Parathyroid adenoma (tissue), 2 donors: ENCODE measurements at regions not wholly inside any gene's neighbourhood (a gene's known extent, or its start where the extent isn't known, plus 50 kb on each side); places are given as distances from the start of the nearest gene placed in this dataset.

ENCODE experiments used
- H2AFZ ChIP-seq: fragments of 300-600 bp; sonication (generic); one replicate; pipeline ENCODE4 v1.7.0; 2017; ENCODE audit warnings: antibody characterized with exemption, mild to moderate bottlenecking
- H3K27ac ChIP-seq: fragments of 300-600 bp; sonication (generic); one replicate; pipeline ENCODE4 v1.7.0; 2017
- H3K27me3 ChIP-seq: fragments of 300-600 bp; sonication (generic); one replicate; pipeline ENCODE4 v1.7.0; 2017; ENCODE audit warnings: low read length; ENCODE audit not compliant: control insufficient read depth, insufficient read depth
- H3K36me3 ChIP-seq: fragments of 300-600 bp; sonication (generic); one replicate; pipeline ENCODE4 v1.7.0; 2017; ENCODE audit warnings: low read length; ENCODE audit not compliant: control insufficient read depth, insufficient read depth
- H3K4me1 ChIP-seq: fragments of 300-600 bp; sonication (generic); one replicate; pipeline ENCODE4 v1.7.0; 2017; ENCODE audit warnings: control low read depth
- H3K4me2 ChIP-seq: fragments of 300-600 bp; sonication (generic); one replicate; pipeline ENCODE4 v1.7.0; 2017; ENCODE audit warnings: low read length
- H3K4me3 ChIP-seq: fragments of 300-600 bp; sonication (generic); one replicate; pipeline ENCODE4 v1.7.0; 2017; ENCODE audit warnings: low read depth, low read length
- H3K79me2 ChIP-seq: fragments of 300-600 bp; sonication (generic); one replicate; pipeline ENCODE4 v1.7.0; 2017; ENCODE audit warnings: control low read depth
- H3K9ac ChIP-seq: fragments of 300-600 bp; sonication (generic); one replicate; pipeline ENCODE4 v1.7.0; 2017; ENCODE audit warnings: mild to moderate bottlenecking
- H3K9me3 ChIP-seq: fragments of 300-600 bp; sonication (generic); one replicate; pipeline ENCODE4 v1.7.0; 2017; ENCODE audit warnings: low read length; ENCODE audit not compliant: control insufficient read depth
- TF ChIP-seq, protein P1 (sequence below): fragments of 300-600 bp; sonication (generic); IDR thresholded peaks from one replicate; pipeline ENCODE4 v1.7.0; 2017; ENCODE audit warnings: antibody characterized with exemption, mild to moderate bottlenecking
- donor health status: primary hyperparathyroidism.

- Histone ChIP-seq H2AFZ (no peak overlapping the region), H3K9ac (no peak overlapping the region), H3K9me3 (no peaks in the 10 kb centered on the region), H3K36me3 (no peaks in the 10 kb centered on the region), H3K4me2 (no peak overlapping the region), H3K4me1 (peaks cover 11% of the 10 kb centered on the region), H3K79me2 (no peaks in the 10 kb centered on the region), H3K27ac (peak overlapping the region; percentile 44), H3K4me3 (no peak overlapping the region), H3K27me3 (no peaks in the 10 kb centered on the region)
- TF ChIP-seq, protein P1, sequence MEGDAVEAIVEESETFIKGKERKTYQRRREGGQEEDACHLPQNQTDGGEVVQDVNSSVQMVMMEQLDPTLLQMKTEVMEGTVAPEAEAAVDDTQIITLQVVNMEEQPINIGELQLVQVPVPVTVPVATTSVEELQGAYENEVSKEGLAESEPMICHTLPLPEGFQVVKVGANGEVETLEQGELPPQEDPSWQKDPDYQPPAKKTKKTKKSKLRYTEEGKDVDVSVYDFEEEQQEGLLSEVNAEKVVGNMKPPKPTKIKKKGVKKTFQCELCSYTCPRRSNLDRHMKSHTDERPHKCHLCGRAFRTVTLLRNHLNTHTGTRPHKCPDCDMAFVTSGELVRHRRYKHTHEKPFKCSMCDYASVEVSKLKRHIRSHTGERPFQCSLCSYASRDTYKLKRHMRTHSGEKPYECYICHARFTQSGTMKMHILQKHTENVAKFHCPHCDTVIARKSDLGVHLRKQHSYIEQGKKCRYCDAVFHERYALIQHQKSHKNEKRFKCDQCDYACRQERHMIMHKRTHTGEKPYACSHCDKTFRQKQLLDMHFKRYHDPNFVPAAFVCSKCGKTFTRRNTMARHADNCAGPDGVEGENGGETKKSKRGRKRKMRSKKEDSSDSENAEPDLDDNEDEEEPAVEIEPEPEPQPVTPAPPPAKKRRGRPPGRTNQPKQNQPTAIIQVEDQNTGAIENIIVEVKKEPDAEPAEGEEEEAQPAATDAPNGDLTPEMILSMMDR = no peak
Measured at GRCh38 chr1:8116894-8117264, 90.8 kb upstream of the ERRFI1 start.

DNA sequence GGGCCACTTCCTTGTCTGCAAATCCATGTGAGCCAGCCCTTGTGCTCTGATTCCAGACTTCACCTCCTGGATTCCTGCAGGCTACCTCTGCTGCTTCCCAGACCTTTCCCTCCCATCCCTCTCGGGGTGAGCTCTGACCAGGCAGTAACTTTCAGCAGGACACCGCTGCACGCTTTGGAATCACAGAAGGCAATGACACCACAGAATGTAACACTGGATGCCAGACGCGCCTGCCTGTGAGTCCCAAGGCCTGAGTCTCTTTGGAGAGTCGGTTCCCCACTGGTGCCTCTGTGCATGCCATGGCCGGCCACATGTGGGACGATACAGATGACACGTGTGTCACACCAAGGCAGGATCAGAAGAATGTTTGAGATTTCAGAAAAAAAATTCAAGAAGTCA, 89.7 kb upstream of the ERRFI1 start:
- Histone ChIP-seq H3K79me2 (no peaks in the 10 kb centered on the region), H3K9me3 (no peaks in the 10 kb centered on the region), H2AFZ (no peak overlapping the region), H3K36me3 (no peaks in the 10 kb centered on the region), H3K4me1 (peaks cover 3% of the 10 kb centered on the region), H3K9ac (no peak overlapping the region), H3K4me2 (no peak overlapping the region), H3K27me3 (no peaks in the 10 kb centered on the region), H3K4me3 (no peak overlapping the region), H3K27ac (no peak overlapping the region)
- TF ChIP-seq, protein P1 = no peak

GRCh38 chr1:8115031-8115768, 89.1 kb upstream of the ERRFI1 start:
- no peaks in the 10 kb centered on the region for H3K9me3 ChIP-seq
- H3K9ac ChIP-seq = no peak overlapping the region
- no peak overlapping the region for H3K4me2 ChIP-seq
- H2AFZ ChIP-seq = no peak overlapping the region
- H3K4me1 ChIP-seq = no peaks in the 10 kb centered on the region
- no peaks in the 10 kb centered on the region for H3K27me3 ChIP-seq
- no peaks in the 10 kb centered on the region for H3K36me3 ChIP-seq
- H3K4me3 ChIP-seq = no peak overlapping the region
- no peaks in the 10 kb centered on the region for H3K79me2 ChIP-seq
- TF ChIP-seq, protein P1 = no peak
- no peak overlapping the region for H3K27ac ChIP-seq

GRCh38 chr1:8113262-8114220, 87.4 kb upstream of the ERRFI1 start:
- Histone ChIP-seq H3K79me2 (no peaks in the 10 kb centered on the region), H3K4me3 (no peak overlapping the region), H3K27ac (no peak overlapping the region), H3K36me3 (no peaks in the 10 kb centered on the region), H3K9ac (no peak overlapping the region), H3K4me1 (no peaks in the 10 kb centered on the region), H3K4me2 (no peak overlapping the region), H3K9me3 (no peaks in the 10 kb centered on the region), H3K27me3 (no peaks in the 10 kb centered on the region), H2AFZ (no peak overlapping the region)
- TF ChIP-seq, protein P1 = no peak
